GM21786 (cell line): ENCODE measurements at regions not wholly inside any gene's neighbourhood (a gene's known extent, or its start where the extent isn't known, plus 50 kb on each side); places are given as distances from the start of the nearest gene placed in this dataset.

Experiments
- ATAC-seq: cut with Tn5 transposase; IDR thresholded peaks from one replicate; pipeline ENCODE4 v1.9.1; 2021; ENCODE audit not compliant: unreplicated experiment

- no peak for ATAC-seq
These were observed 184.4 kb downstream of the MDFIC start for GRCh38 chr7:115106316-115106715.

GRCh38 chr7:115102738-115103137 lies 180.8 kb downstream of the MDFIC start:
- no peak for ATAC-seq

GRCh38 chr7:115101199-115101598 lies 179.3 kb downstream of the MDFIC start:
- no peak for ATAC-seq

- no peak for ATAC-seq
These were observed 178.0 kb downstream of the MDFIC start for GRCh38 chr7:115099906-115100305.

- ATAC-seq = no peak
These were observed 175.3 kb downstream of the MDFIC start for GRCh38 chr7:115097175-115097671.

GRCh38 chr7:115096262-115096661 lies 174.4 kb downstream of the MDFIC start:
- ATAC-seq = no peak

- no peak for ATAC-seq
These were observed 172.3 kb downstream of the MDFIC start for GRCh38 chr7:115094163-115094562.

GRCh38 chr7:115088893-115089292 lies 167.0 kb downstream of the MDFIC start:
- no peak for ATAC-seq

- no peak for ATAC-seq
These were observed 165.5 kb downstream of the MDFIC start for GRCh38 chr7:115087437-115087836.

GRCh38 chr7:115086146-115086841 lies 164.4 kb downstream of the MDFIC start:
- ATAC-seq = no peak

GRCh38 chr7:115085421-115085820 lies 163.5 kb downstream of the MDFIC start:
- no peak for ATAC-seq

GRCh38 chr7:115083935-115084334 lies 162.0 kb downstream of the MDFIC start:
- no peak for ATAC-seq

- ATAC-seq = no peak
These were observed 159.9 kb downstream of the MDFIC start for GRCh38 chr7:115081772-115082171.

GRCh38 chr7:115078851-115079250 lies 157.0 kb downstream of the MDFIC start:
- ATAC-seq = no peak

GRCh38 chr7:115078386-115078785 lies 156.5 kb downstream of the MDFIC start:
- ATAC-seq = no peak

GRCh38 chr7:115070311-115070710 lies 148.4 kb downstream of the MDFIC start:
- ATAC-seq = no peak
